ENCODE measurements at regions not wholly inside any gene's neighbourhood (a gene's known extent, or its start where the extent isn't known, plus 50 kb on each side); places are given as distances from the start of the nearest gene placed in this dataset.

- Mint-ChIP-seq H3K27ac (ENCODE audit: unreplicated experiment) (no peak overlapping the region), H3K9me3 (ENCODE audit: unreplicated experiment) (no peaks in the 10 kb centered on the region), H3K4me1 (ENCODE audit: low read depth, unreplicated experiment) (no peaks in the 10 kb centered on the region), H3K36me3 (ENCODE audit: insufficient read depth, unreplicated experiment) (no peaks in the 10 kb centered on the region), H3K27me3 (ENCODE audit: insufficient read depth, unreplicated experiment) (no peaks in the 10 kb centered on the region), H3K4me3 (ENCODE audit: unreplicated experiment) (no peak overlapping the region)
- H3K9me3 ChIP-seq, result no peaks in the 10 kb centered on the region
- no peak for TF ChIP-seq CTCF (IDR thresholded peaks at IDR 0.05; ENCODE audit: insufficient read depth in 1 of 2, low read depth in 1 of 2, low read length in 1 of 2, severe bottlenecking in 1 of 2, unreplicated experiment in 1 of 2)
- no peaks in the 10 kb centered on the region for H3K36me3 ChIP-seq (ENCODE audit: control insufficient read depth, insufficient read depth, low read length)
- ChIA-PET CTCF (no interaction called here), POLR2A (no interaction called here)
- no peak overlapping the region for H3K4me3 ChIP-seq (ENCODE audit: low read depth, low read length)
- DNase-seq, result no peak
- no peaks in the 10 kb centered on the region for H3K27me3 ChIP-seq (replicated peaks; ENCODE audit: control insufficient read depth, insufficient read depth, low read length)
- H3K4me1 ChIP-seq, result no peaks in the 10 kb centered on the region
- BruUV-seq (replicated peaks), result no TSS peak
- intact Hi-C loops (cut with micrococcal nuclease; ENCODE audit: unreplicated experiment), result no loop called here
Measured at GRCh38 chr4:148986951-148987350, 544.7 kb upstream of the NR3C2 start.

GRCh38 chr4:148984951-148985350, 542.7 kb upstream of the NR3C2 start:
- H3K4me1 Mint-ChIP-seq (ENCODE audit: low read depth, unreplicated experiment), result no peaks in the 10 kb centered on the region
- Histone ChIP-seq H3K4me3 (ENCODE audit: low read depth, low read length) (no peak overlapping the region), H3K9me3 (no peaks in the 10 kb centered on the region), H3K4me1 (no peaks in the 10 kb centered on the region), H3K27me3 (replicated peaks; ENCODE audit: control insufficient read depth, insufficient read depth, low read length) (no peaks in the 10 kb centered on the region), H3K36me3 (ENCODE audit: control insufficient read depth, insufficient read depth, low read length) (no peaks in the 10 kb centered on the region)
- no peak for TF ChIP-seq CTCF (IDR thresholded peaks at IDR 0.05; ENCODE audit: insufficient read depth in 1 of 2, low read depth in 1 of 2, low read length in 1 of 2, severe bottlenecking in 1 of 2, unreplicated experiment in 1 of 2)
- DNase-seq, result no peak
- POLR2A ChIA-PET, result no interaction called here
- CTCF ChIA-PET, result no interaction called here
- no TSS peak for BruUV-seq (replicated peaks)
- no peak overlapping the region for H3K27ac Mint-ChIP-seq (ENCODE audit: unreplicated experiment)
- H3K4me3 Mint-ChIP-seq (ENCODE audit: unreplicated experiment), result no peak overlapping the region
- no peaks in the 10 kb centered on the region for H3K9me3 Mint-ChIP-seq (ENCODE audit: unreplicated experiment)
- H3K36me3 Mint-ChIP-seq (ENCODE audit: insufficient read depth, unreplicated experiment), result no peaks in the 10 kb centered on the region
- intact Hi-C loops (cut with micrococcal nuclease; ENCODE audit: unreplicated experiment), result no loop called here
- peaks cover 2% of the 10 kb centered on the region for H3K27me3 Mint-ChIP-seq (ENCODE audit: insufficient read depth, unreplicated experiment)

- Mint-ChIP-seq H3K27ac (ENCODE audit: unreplicated experiment) (no peak overlapping the region), H3K4me1 (ENCODE audit: low read depth, unreplicated experiment) (no peaks in the 10 kb centered on the region), H3K9me3 (ENCODE audit: unreplicated experiment) (no peaks in the 10 kb centered on the region), H3K27me3 (ENCODE audit: insufficient read depth, unreplicated experiment) (peaks cover 2% of the 10 kb centered on the region), H3K4me3 (ENCODE audit: unreplicated experiment) (no peak overlapping the region), H3K36me3 (ENCODE audit: insufficient read depth, unreplicated experiment) (no peaks in the 10 kb centered on the region)
- ChIA-PET POLR2A (no interaction called here), CTCF (no interaction called here)
- H3K4me1 ChIP-seq, result no peaks in the 10 kb centered on the region
- TF ChIP-seq CTCF (IDR thresholded peaks at IDR 0.05; ENCODE audit: insufficient read depth in 1 of 2, low read depth in 1 of 2, low read length in 1 of 2, severe bottlenecking in 1 of 2, unreplicated experiment in 1 of 2), result no peak
- no peaks in the 10 kb centered on the region for H3K9me3 ChIP-seq
- no TSS peak for BruUV-seq (replicated peaks)
- intact Hi-C loops (cut with micrococcal nuclease; ENCODE audit: unreplicated experiment), result no loop called here
- H3K27me3 ChIP-seq (replicated peaks; ENCODE audit: control insufficient read depth, insufficient read depth, low read length), result no peaks in the 10 kb centered on the region
- H3K36me3 ChIP-seq (ENCODE audit: control insufficient read depth, insufficient read depth, low read length), result no peaks in the 10 kb centered on the region
- DNase-seq, result no peak
- H3K4me3 ChIP-seq (ENCODE audit: low read depth, low read length), result no peak overlapping the region
Measured at GRCh38 chr4:148982200-148982599, 540.0 kb upstream of the NR3C2 start.
